ENCODE measurements at regions not wholly inside any gene's neighbourhood (a gene's known extent, or its start where the extent isn't known, plus 50 kb on each side); places are given as distances from the start of the nearest gene placed in this dataset.
A peak's percentile ranks its signal among the peaks of the same experiment; 100 is the strongest.

- DNase-seq: no peak
- ChIA-PET CTCF (no interaction called here), POLR2A (no interaction called here)
- H3K9me3 Mint-ChIP-seq: no peaks in the 10 kb centered on the region
- peaks cover 2% of the 10 kb centered on the region for H3K27me3 Mint-ChIP-seq
- intact Hi-C loops (cut with micrococcal nuclease): no loop called here
- H3K27ac Mint-ChIP-seq: no peak overlapping the region
- no peak overlapping the region for H3K4me3 Mint-ChIP-seq
- H3K36me3 Mint-ChIP-seq: no peaks in the 10 kb centered on the region
- H3K4me1 Mint-ChIP-seq (ENCODE audit: low read depth): no peaks in the 10 kb centered on the region
Observed at GRCh38 chr5:35341189-35341588, 110.9 kb upstream of the PRLR start.

DNA sequence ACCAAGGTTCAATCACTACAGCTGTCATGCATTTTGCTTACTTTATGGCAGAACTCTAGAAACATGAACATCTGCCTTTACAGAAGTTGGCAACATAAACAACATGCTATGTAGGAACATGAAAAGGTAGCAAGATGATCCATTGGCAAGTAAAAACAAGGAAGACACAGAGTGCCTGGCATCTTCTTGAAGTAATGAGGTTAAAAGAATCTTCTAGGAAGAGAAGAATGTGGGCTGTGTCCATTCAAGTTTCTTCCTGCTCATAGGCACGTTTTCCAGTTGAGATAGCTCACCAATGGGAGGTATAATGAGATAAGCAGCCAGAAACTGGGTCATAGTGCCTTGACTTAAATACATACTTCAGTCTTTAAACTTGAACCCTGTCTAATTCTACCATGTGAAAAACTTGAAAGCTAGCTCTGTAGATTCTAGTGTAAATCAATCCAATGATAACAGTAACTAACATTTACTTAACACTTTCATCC, 109.4 kb upstream of the PRLR start:
- Mint-ChIP-seq H3K36me3 (no peaks in the 10 kb centered on the region), H3K4me1 (ENCODE audit: low read depth) (no peaks in the 10 kb centered on the region), H3K9me3 (no peaks in the 10 kb centered on the region), H3K27me3 (peaks cover 2% of the 10 kb centered on the region), H3K27ac (no peak overlapping the region), H3K4me3 (no peak overlapping the region)
- CTCF ChIA-PET: no interaction called here
- no peak for DNase-seq
- intact Hi-C loops (cut with micrococcal nuclease): no loop called here
- POLR2A ChIA-PET: no interaction called here

- intact Hi-C loops (cut with micrococcal nuclease): no loop called here
- no peak overlapping the region for H3K27ac Mint-ChIP-seq
- CTCF ChIA-PET: no interaction called here
- no peak for DNase-seq
- no peak overlapping the region for H3K4me3 Mint-ChIP-seq
- H3K4me1 Mint-ChIP-seq (ENCODE audit: low read depth): no peaks in the 10 kb centered on the region
- H3K27me3 Mint-ChIP-seq: peaks cover 2% of the 10 kb centered on the region
- POLR2A ChIA-PET: no interaction called here
- no peaks in the 10 kb centered on the region for H3K9me3 Mint-ChIP-seq
- no peaks in the 10 kb centered on the region for H3K36me3 Mint-ChIP-seq
Observed at GRCh38 chr5:35339006-35339405, 108.7 kb upstream of the PRLR start.

GRCh38 chr5:35338157-35338453, 107.8 kb upstream of the PRLR start:
- Mint-ChIP-seq H3K27me3 (peaks cover 2% of the 10 kb centered on the region), H3K9me3 (no peaks in the 10 kb centered on the region), H3K36me3 (no peaks in the 10 kb centered on the region), H3K27ac (no peak overlapping the region), H3K4me1 (ENCODE audit: low read depth) (no peaks in the 10 kb centered on the region), H3K4me3 (no peak overlapping the region)
- POLR2A ChIA-PET: no interaction called here
- intact Hi-C loops (cut with micrococcal nuclease): no loop called here
- DNase-seq: no peak
- CTCF ChIA-PET: no interaction called here

- intact Hi-C loops (cut with micrococcal nuclease): no loop called here
- DNase-seq: no peak
- CTCF ChIA-PET: no interaction called here
- no peaks in the 10 kb centered on the region for H3K9me3 Mint-ChIP-seq
- H3K36me3 Mint-ChIP-seq: no peaks in the 10 kb centered on the region
- H3K27me3 Mint-ChIP-seq: peaks cover 2% of the 10 kb centered on the region
- no peak overlapping the region for H3K27ac Mint-ChIP-seq
- no peaks in the 10 kb centered on the region for H3K4me1 Mint-ChIP-seq (ENCODE audit: low read depth)
- POLR2A ChIA-PET: no interaction called here
- H3K4me3 Mint-ChIP-seq: no peak overlapping the region
Observed at GRCh38 chr5:35337340-35338156, 107.3 kb upstream of the PRLR start.

- intact Hi-C loops (cut with micrococcal nuclease): no loop called here
- Mint-ChIP-seq H3K9me3 (no peaks in the 10 kb centered on the region), H3K36me3 (no peaks in the 10 kb centered on the region), H3K4me3 (no peak overlapping the region), H3K27ac (no peak overlapping the region), H3K4me1 (ENCODE audit: low read depth) (no peaks in the 10 kb centered on the region), H3K27me3 (peaks cover 2% of the 10 kb centered on the region)
- no peak for DNase-seq
- CTCF ChIA-PET: no interaction called here
- POLR2A ChIA-PET: no interaction called here
Observed at GRCh38 chr5:35336230-35336629, 105.9 kb upstream of the PRLR start.

- no peaks in the 10 kb centered on the region for H3K9me3 Mint-ChIP-seq
- no peak overlapping the region for H3K27ac Mint-ChIP-seq
- H3K36me3 Mint-ChIP-seq: no peaks in the 10 kb centered on the region
- H3K4me1 Mint-ChIP-seq (ENCODE audit: low read depth): no peaks in the 10 kb centered on the region
- H3K4me3 Mint-ChIP-seq: no peak overlapping the region
- H3K27me3 Mint-ChIP-seq: peaks cover 2% of the 10 kb centered on the region
- ChIA-PET POLR2A (no interaction called here), CTCF (no interaction called here)
- intact Hi-C loops (cut with micrococcal nuclease): no loop called here
- DNase-seq: no peak
Observed at GRCh38 chr5:35335752-35336151, 105.5 kb upstream of the PRLR start.

GRCh38 chr5:35333366-35333765, 103.1 kb upstream of the PRLR start:
- CTCF ChIA-PET: no interaction called here
- Mint-ChIP-seq H3K4me3 (no peak overlapping the region), H3K9me3 (no peaks in the 10 kb centered on the region), H3K27ac (no peak overlapping the region), H3K4me1 (ENCODE audit: low read depth) (no peaks in the 10 kb centered on the region), H3K36me3 (no peaks in the 10 kb centered on the region), H3K27me3 (no peaks in the 10 kb centered on the region)
- POLR2A ChIA-PET: no interaction called here
- intact Hi-C loops (cut with micrococcal nuclease): no loop called here
- DNase-seq: no peak

GRCh38 chr5:35331956-35332950, 102.0 kb upstream of the PRLR start:
- intact Hi-C loops (cut with micrococcal nuclease): no loop called here
- DNase-seq: no peak
- ChIA-PET POLR2A (no interaction called here), CTCF (no interaction called here)
- H3K4me1 Mint-ChIP-seq (ENCODE audit: low read depth): no peaks in the 10 kb centered on the region
- no peak overlapping the region for H3K4me3 Mint-ChIP-seq
- no peak overlapping the region for H3K27ac Mint-ChIP-seq
- no peaks in the 10 kb centered on the region for H3K9me3 Mint-ChIP-seq
- no peaks in the 10 kb centered on the region for H3K36me3 Mint-ChIP-seq
- H3K27me3 Mint-ChIP-seq: no peaks in the 10 kb centered on the region

DNA sequence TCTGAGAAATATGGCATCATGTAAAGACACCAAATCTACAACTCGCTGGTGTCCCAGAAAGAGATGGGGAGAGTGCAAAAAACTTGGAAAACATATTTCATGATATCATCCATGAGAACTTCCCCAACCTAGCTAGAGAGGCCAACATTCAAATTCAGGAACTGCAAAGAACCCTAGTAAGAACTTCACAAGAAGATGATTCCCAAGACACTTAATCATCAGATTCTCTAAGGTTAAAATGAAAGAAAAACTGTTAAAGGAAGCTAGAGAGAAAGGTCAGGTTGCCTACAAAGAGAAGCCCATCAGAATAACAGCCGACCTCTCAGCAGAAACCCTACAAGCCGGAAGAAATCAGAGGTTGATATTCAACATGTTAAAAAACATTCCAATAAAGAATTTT, 95.5 kb upstream of the PRLR start:
- no peak for DNase-seq
- Mint-ChIP-seq H3K9me3 (no peaks in the 10 kb centered on the region), H3K4me3 (no peak overlapping the region), H3K27me3 (peaks cover 12% of the 10 kb centered on the region), H3K4me1 (ENCODE audit: low read depth) (no peaks in the 10 kb centered on the region), H3K27ac (no peak overlapping the region), H3K36me3 (no peaks in the 10 kb centered on the region)
- intact Hi-C loops (cut with micrococcal nuclease): no loop called here
- ChIA-PET CTCF (interaction anchor here (0.7 kb wide), 1 partner anchor 563 kb away, joined by 3 read pairs; no protein-coding TSS in a partner anchor), POLR2A (no interaction called here)

GRCh38 chr5:35324679-35325078, 94.4 kb upstream of the PRLR start:
- intact Hi-C loops (cut with micrococcal nuclease): no loop called here
- ChIA-PET CTCF (no interaction called here), POLR2A (no interaction called here)
- no peak overlapping the region for H3K27ac Mint-ChIP-seq
- no peaks in the 10 kb centered on the region for H3K9me3 Mint-ChIP-seq
- peaks cover 12% of the 10 kb centered on the region for H3K27me3 Mint-ChIP-seq
- no peak for DNase-seq
- no peaks in the 10 kb centered on the region for H3K36me3 Mint-ChIP-seq
- no peak overlapping the region for H3K4me3 Mint-ChIP-seq
- H3K4me1 Mint-ChIP-seq (ENCODE audit: low read depth): peaks cover 6% of the 10 kb centered on the region

GRCh38 chr5:35324201-35324600, 93.9 kb upstream of the PRLR start:
- Mint-ChIP-seq H3K36me3 (no peaks in the 10 kb centered on the region), H3K27me3 (peaks cover 12% of the 10 kb centered on the region), H3K4me1 (ENCODE audit: low read depth) (peaks cover 9% of the 10 kb centered on the region), H3K9me3 (no peaks in the 10 kb centered on the region), H3K4me3 (no peak overlapping the region), H3K27ac (no peak overlapping the region)
- CTCF ChIA-PET: no interaction called here
- POLR2A ChIA-PET: no interaction called here
- DNase-seq: no peak
- intact Hi-C loops (cut with micrococcal nuclease): no loop called here

GRCh38 chr5:35320029-35320428, 89.7 kb upstream of the PRLR start:
- peaks cover 19% of the 10 kb centered on the region for H3K27me3 Mint-ChIP-seq
- peaks cover 9% of the 10 kb centered on the region for H3K4me1 Mint-ChIP-seq (ENCODE audit: low read depth)
- POLR2A ChIA-PET: interaction anchor here (0.9 kb wide), 2 partner anchors 190 to 191 kb away, joined by 4 to 5 read pairs; no protein-coding TSS in a partner anchor
- H3K4me3 Mint-ChIP-seq: no peak overlapping the region
- no peak for DNase-seq
- intact Hi-C loops (cut with micrococcal nuclease): no loop called here
- H3K9me3 Mint-ChIP-seq: no peaks in the 10 kb centered on the region
- H3K36me3 Mint-ChIP-seq: no peaks in the 10 kb centered on the region
- CTCF ChIA-PET: no interaction called here
- H3K27ac Mint-ChIP-seq: peak overlapping the region; percentile 19
